H1 (cell line): ENCODE measurements at regions not wholly inside any gene's neighbourhood (a gene's known extent, or its start where the extent isn't known, plus 50 kb on each side); places are given as distances from the start of the nearest gene placed in this dataset.

ENCODE experiments used
- CTCF ChIA-PET: fragments of 300-600 bp; sonication (Branson Sonifier 250); formaldehyde crosslinking; loops from one replicate; lab custom pipeline; 2021; ENCODE audit not compliant: partially characterized antibody; lab: Charles Lee
- POLR2A ChIA-PET: fragments of 300-600 bp; sonication (Branson Sonifier 250); formaldehyde crosslinking; loops from one replicate; lab custom pipeline; 2021; ENCODE audit warnings: inconsistent platforms; ENCODE audit not compliant: partially characterized antibody; lab: Charles Lee
- DNase-seq, 2 experiments: peaks; one replicate each; pipeline versions ENCODE4 v3.0.0 to v3.0.0-alpha.2; 2010 to 2022; ENCODE audit warnings: low spot score in 2 of 2, low read depth in 1 of 2, mixed read lengths in 1 of 2
- FAIRE-seq: peaks from 2 replicates; lab custom pipeline; 2011; peaks lifted over from hg19 to GRCh38; lab: Jason Lieb, UNC
- H2AFZ ChIP-seq: 2 replicates; pipeline ENCODE4 v1.8.1; 2012; ENCODE audit warnings: low read length, inconsistent platforms
- H2AK5ac ChIP-seq: 2 replicates; pipeline ENCODE4 v1.6.1; 2013; ENCODE audit warnings: low read depth, low read length
- H2BK120ac ChIP-seq: replicated peaks from 2 replicates; pipeline ENCODE3; 2013; ENCODE audit warnings: low read depth, low read length, inconsistent platforms
- H2BK12ac ChIP-seq: 2 replicates; pipeline ENCODE4 v1.6.1; 2013; ENCODE audit warnings: low read depth, low read length
- H2BK15ac ChIP-seq: 2 replicates; pipeline ENCODE4 v1.6.1; 2013; ENCODE audit warnings: low read length
- H2BK20ac ChIP-seq: 2 replicates; pipeline ENCODE4 v1.6.1; 2013; ENCODE audit warnings: low read length
- H2BK5ac ChIP-seq: 2 replicates; pipeline ENCODE4 v1.6.1; 2013; ENCODE audit warnings: low read depth, low read length
- H3K14ac ChIP-seq: 2 replicates; pipeline ENCODE4 v1.6.1; 2013; ENCODE audit warnings: inconsistent platforms; ENCODE audit not compliant: insufficient read length
- H3K18ac ChIP-seq: 2 replicates; pipeline ENCODE4 v1.6.1; 2013; ENCODE audit warnings: low read length; ENCODE audit errors: extremely low read depth
- H3K23ac ChIP-seq: 2 replicates; pipeline ENCODE4 v1.6.1; 2013; ENCODE audit warnings: inconsistent platforms; ENCODE audit not compliant: insufficient read length
- H3K23me2 ChIP-seq: 2 replicates; pipeline ENCODE4 v1.6.1; 2013; ENCODE audit warnings: low read depth, low read length
- H3K27ac ChIP-seq: 2 replicates; pipeline ENCODE4 v1.6.1; 2011; ENCODE audit warnings: low read depth, low read length, inconsistent platforms
- H3K27me3 ChIP-seq, 4 experiments: replicated peaks in 1 of 4; 1 replicate in 1 of 4; 2 replicates in 3 of 4; pipeline versions ENCODE4 v1.6.1 to v1.8.1; 2011 to 2013; ENCODE audit warnings: low read length in 3 of 4, mild to moderate bottlenecking in 3 of 4, inconsistent platforms in 2 of 4, mixed read lengths in 2 of 4, moderate library complexity in 1 of 4; ENCODE audit not compliant: control insufficient read depth in 3 of 4, insufficient read depth in 3 of 4; ENCODE audit errors: extremely low read depth in 1 of 4
- H3K36me3 ChIP-seq, 4 experiments: 2 replicates each; pipeline versions ENCODE4 v1.6.1 to v1.8.1; 2011 to 2013; ENCODE audit warnings: mild to moderate bottlenecking in 4 of 4, low read length in 3 of 4, moderate library complexity in 2 of 4, control low read depth in 1 of 4, inconsistent platforms in 1 of 4; ENCODE audit not compliant: insufficient read depth in 4 of 4, control insufficient read depth in 2 of 4
- H3K4ac ChIP-seq: replicated peaks from 2 replicates; pipeline ENCODE3; 2013; ENCODE audit warnings: low read length, low read depth, mixed read lengths, inconsistent platforms; ENCODE audit not compliant: insufficient read length
- H3K4me1 ChIP-seq, 4 experiments: replicated peaks in 1 of 4; 1 replicate in 1 of 4; 2 replicates in 3 of 4; pipeline versions ENCODE4 v1.6.1 to v1.8.1; 2011 to 2013; ENCODE audit warnings: low read length in 3 of 4, inconsistent platforms in 2 of 4, mixed read lengths in 1 of 4; ENCODE audit not compliant: insufficient read depth in 4 of 4, control insufficient read depth in 3 of 4
- H3K4me2 ChIP-seq, 2 experiments: 2 replicates each; pipeline versions ENCODE4 v1.6.1 to v1.8.1; 2011 to 2013; ENCODE audit warnings: low read depth in 2 of 2, low read length in 2 of 2, control low read depth in 1 of 2, inconsistent platforms in 1 of 2, mild to moderate bottlenecking in 1 of 2; ENCODE audit not compliant: insufficient read depth in 1 of 2
- H3K4me3 ChIP-seq, 4 experiments: fragments of 200-600, 300-600 bp in 1 of 4; sonication (generic), shearing (Covaris generic), sonication (Bioruptor Twin) in 1 of 4; 2 replicates each; pipeline versions ENCODE4 v1.5.1 to v1.8.1; 2011 to 2016; ENCODE audit warnings: low read length in 4 of 4, low read depth in 3 of 4, control low read depth in 2 of 4, inconsistent platforms in 2 of 4, mild to moderate bottlenecking in 2 of 4, mixed read lengths in 1 of 4, moderate library complexity in 1 of 4; ENCODE audit not compliant: insufficient read depth in 2 of 4; ENCODE audit errors: extremely low read depth in 1 of 4
- H3K56ac ChIP-seq: replicated peaks from 2 replicates; pipeline ENCODE3; 2013; ENCODE audit warnings: low read depth, mild to moderate bottlenecking, mixed read lengths, low read length, inconsistent platforms; ENCODE audit not compliant: insufficient read length
- H3K79me1 ChIP-seq: 2 replicates; pipeline ENCODE4 v1.6.1; 2013; ENCODE audit warnings: low read depth, low read length, control low read depth
- H3K79me2 ChIP-seq, 2 experiments: 2 replicates each; pipeline versions ENCODE4 v1.6.1 to v1.8.1; 2012 to 2013; ENCODE audit warnings: low read length in 2 of 2, mild to moderate bottlenecking in 2 of 2, inconsistent platforms in 1 of 2; ENCODE audit not compliant: insufficient read depth in 2 of 2, control insufficient read depth in 1 of 2
- H3K9ac ChIP-seq, 4 experiments: replicated peaks in 1 of 4; 1 replicate in 1 of 4; 2 replicates in 3 of 4; pipeline versions ENCODE4 v1.6.1 to v1.8.1; 2011 to 2013; ENCODE audit warnings: low read depth in 3 of 4, low read length in 3 of 4, control low read depth in 2 of 4, mild to moderate bottlenecking in 2 of 4, moderate library complexity in 2 of 4, inconsistent platforms in 1 of 4; ENCODE audit errors: extremely low read depth in 1 of 4
- H3K9me3 ChIP-seq, 2 experiments: 2 replicates each; pipeline versions ENCODE4 v1.6.1 to v1.8.1; 2012 to 2013; ENCODE audit warnings: mild to moderate bottlenecking in 2 of 2, moderate library complexity in 2 of 2, control low read depth in 1 of 2, inconsistent platforms in 1 of 2, low read depth in 1 of 2, low read length in 1 of 2, mixed read lengths in 1 of 2; ENCODE audit not compliant: insufficient read depth in 2 of 2
- H4K20me1 ChIP-seq, 2 experiments: replicated peaks in 1 of 2; 2 replicates each; pipeline versions ENCODE3 to v1.8.1; 2011 to 2013; ENCODE audit warnings: inconsistent platforms in 2 of 2, low read length in 2 of 2, mild to moderate bottlenecking in 1 of 2; ENCODE audit not compliant: insufficient read depth in 2 of 2, control insufficient read depth in 1 of 2
- H4K5ac ChIP-seq: 2 replicates; pipeline ENCODE4 v1.6.1; 2013; ENCODE audit warnings: low read length, low read depth, mixed read lengths, inconsistent platforms; ENCODE audit not compliant: insufficient read length
- H4K8ac ChIP-seq: 2 replicates; pipeline ENCODE4 v1.8.0; 2013; ENCODE audit warnings: mild to moderate bottlenecking, moderate library complexity, low read length, inconsistent platforms; ENCODE audit not compliant: insufficient read depth; ENCODE audit errors: extremely low read depth
- H4K91ac ChIP-seq: replicated peaks from 2 replicates; pipeline ENCODE3; 2013; ENCODE audit warnings: low read length, mixed read lengths, inconsistent platforms; ENCODE audit not compliant: insufficient read length
- CBX5 ChIP-seq: fragments of 300-800, 300-1000 bp; sonication (generic); IDR thresholded peaks from 2 replicates; pipeline ENCODE4 v1.7.1; 2016; ENCODE audit warnings: antibody characterized with exemption, low read length, low read depth
- CHD1 ChIP-seq: IDR thresholded peaks from 2 replicates; pipeline ENCODE4 v1.6.1; 2012; ENCODE audit warnings: low read depth, low read length, improper control_type of control experiment
- CHD2 ChIP-seq: IDR thresholded peaks from 2 replicates; pipeline ENCODE4 v1.6.1; 2012; ENCODE audit warnings: low read length, improper control_type of control experiment
- RFX5 ChIP-seq: IDR thresholded peaks from 2 replicates; pipeline ENCODE4 v1.6.1; 2011; ENCODE audit warnings: low read depth, low read length, improper control_type of control experiment, borderline replicate concordance
- RXRA ChIP-seq: IDR thresholded peaks from 2 replicates; pipeline ENCODE4 v1.6.1; 2011; ENCODE audit warnings: low read depth, mild to moderate bottlenecking, low read length, moderate library complexity; ENCODE audit not compliant: insufficient read depth
- SP1 ChIP-seq: IDR thresholded peaks from 2 replicates; pipeline ENCODE4 v1.6.1; 2011; ENCODE audit warnings: low read depth, low read length
- TBP ChIP-seq: IDR thresholded peaks from 2 replicates; pipeline ENCODE4 v1.6.1; 2011; ENCODE audit warnings: low read depth, low read length, improper control_type of control experiment
- WGBS, 2 experiments: shearing (Covaris generic) in 1 of 2; methylation state at CpG; one replicate each; pipeline versions ENCODE4 v1.1.6 to v1.1.7; 2013 to 2015; ENCODE audit warnings: low lambda C conversion rate in 2 of 2, mixed read lengths in 2 of 2, inconsistent platforms in 1 of 2, low coverage in 1 of 2, missing lambda C conversion rate in 1 of 2; ENCODE audit not compliant: insufficient replicate concordance in 2 of 2, insufficient coverage in 1 of 2, insufficient read length in 1 of 2; ENCODE audit errors: extremely low coverage in 1 of 2, missing lambda C conversion rate in 1 of 2; 5-methylcytosine and 5-hydroxymethylcytosine counted together
- TF ChIP-seq, protein P1 (sequence below): IDR thresholded peaks from 2 replicates; pipeline ENCODE4 v1.6.1; 2011; ENCODE audit warnings: low read depth, mild to moderate bottlenecking, low read length; ENCODE audit not compliant: insufficient read depth
- TF ChIP-seq, protein P2 (sequence below): IDR thresholded peaks from 2 replicates; pipeline ENCODE4 v1.6.1; 2012; ENCODE audit warnings: inconsistent platforms

DNA sequence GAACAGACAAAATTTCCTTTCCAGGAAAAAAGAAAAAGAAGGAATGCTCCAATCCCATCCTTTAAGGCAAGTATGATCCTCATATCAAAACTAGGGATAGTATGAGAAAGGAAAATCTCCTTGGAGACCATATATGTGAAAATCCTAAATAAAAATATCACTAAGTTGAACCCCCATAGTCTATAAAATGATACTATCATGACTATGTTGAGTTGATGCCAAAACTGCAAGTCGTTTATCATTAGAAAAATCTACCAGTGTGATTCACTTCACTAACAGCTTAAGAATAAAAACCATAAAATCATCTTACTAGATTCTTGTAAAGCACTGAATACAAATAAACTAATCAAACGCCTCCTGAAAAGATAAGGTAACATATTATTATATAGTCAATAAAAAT is 76.6 kb upstream of the STXBP5 start:
- Histone ChIP-seq H2BK120ac (no peak overlapping the region), H3K36me3 (no peaks in the 10 kb centered on the region), H3K4ac (no peak overlapping the region), H2BK5ac (no peak overlapping the region), H2BK12ac (no peak overlapping the region), H3K27ac (no peak overlapping the region), H3K4me3 (no peak overlapping the region), H3K23ac (no peak overlapping the region), H4K20me1 (no peaks in the 10 kb centered on the region), H3K23me2 (no peaks in the 10 kb centered on the region), H3K4me2 (no peak overlapping the region), H3K9me3 (no peaks in the 10 kb centered on the region), H3K79me1 (no peaks in the 10 kb centered on the region), H4K5ac (no peak overlapping the region), H3K14ac (no peak overlapping the region), H4K91ac (no peak overlapping the region), H3K56ac (no peak overlapping the region), H3K4me1 (peaks cover 0 to 2% (median under 1%) of the 10 kb centered on the region in 4 experiments; a peak in 2 of 7 replicates), H2BK15ac (no peak overlapping the region), H4K8ac (no peak overlapping the region), H2AK5ac (no peak overlapping the region), H3K79me2 (no peaks in the 10 kb centered on the region), H2BK20ac (no peak overlapping the region), H3K9ac (no peak overlapping the region), H3K18ac (no peak overlapping the region), H2AFZ (no peak overlapping the region; the same call in 1 of the 2 replicates), H3K27me3 (no peaks in the 10 kb centered on the region)
- no peak for DNase-seq
- WGBS, 2 experiments = 92% methylated on average over 2 of the region's 2 CpGs; no CpG with 5 or more reads in 1 of the 2 experiments
- ChIA-PET POLR2A (no interaction called here), CTCF (no interaction called here)
- FAIRE-seq = no peak
- TF ChIP-seq, protein P1, sequence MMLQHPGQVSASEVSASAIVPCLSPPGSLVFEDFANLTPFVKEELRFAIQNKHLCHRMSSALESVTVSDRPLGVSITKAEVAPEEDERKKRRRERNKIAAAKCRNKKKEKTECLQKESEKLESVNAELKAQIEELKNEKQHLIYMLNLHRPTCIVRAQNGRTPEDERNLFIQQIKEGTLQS = no peak
- TF ChIP-seq SP1 (no peak), RFX5 (no peak), CBX5 (no peak), CHD2 (no peak), RXRA (no peak), CHD1 (no peak), TBP (no peak)
- TF ChIP-seq, protein P2, sequence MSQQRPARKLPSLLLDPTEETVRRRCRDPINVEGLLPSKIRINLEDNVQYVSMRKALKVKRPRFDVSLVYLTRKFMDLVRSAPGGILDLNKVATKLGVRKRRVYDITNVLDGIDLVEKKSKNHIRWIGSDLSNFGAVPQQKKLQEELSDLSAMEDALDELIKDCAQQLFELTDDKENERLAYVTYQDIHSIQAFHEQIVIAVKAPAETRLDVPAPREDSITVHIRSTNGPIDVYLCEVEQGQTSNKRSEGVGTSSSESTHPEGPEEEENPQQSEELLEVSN = no peak
